ENCODE measurements at regions not wholly inside any gene's neighbourhood (a gene's known extent, or its start where the extent isn't known, plus 50 kb on each side); places are given as distances from the start of the nearest gene placed in this dataset.
"Not testable (repeated sequence)": the region's sequence is repeated elsewhere in the genome, so short reads cannot be mapped to it uniquely, and the experiment has no call there.

- Histone ChIP-seq H3K27ac (no peak overlapping the region), H3K4me3 (no peak overlapping the region), H3K36me3 (no peaks in the 10 kb centered on the region), H3K4me1 (no peaks in the 10 kb centered on the region), H3K27me3 (no peaks in the 10 kb centered on the region), H3K9me3 (no peaks in the 10 kb centered on the region)
- intact Hi-C loops (cut with DNase I) = no loop called here
- DNase-seq = no peak
- WGBS, 2 donors = 87 to 92% methylated on average over 17 of the region's 17 CpGs
- TF ChIP-seq EP300 (IDR thresholded peaks at IDR 0.05) (no peak), POLR2AphosphoS5 (IDR thresholded peaks at IDR 0.05) (no peak), CTCF (IDR thresholded peaks at IDR 0.05) (no peak), POLR2A (IDR thresholded peaks at IDR 0.05) (no peak)
Observed at GRCh38 chr10:124168991-124169802, 75.8 kb upstream of the CHST15 start.

- 90 to 91% methylated on average over 5 of the region's 5 CpGs for WGBS, 2 donors
- TF ChIP-seq POLR2AphosphoS5 (IDR thresholded peaks at IDR 0.05) (no peak), EP300 (IDR thresholded peaks at IDR 0.05) (no peak), POLR2A (IDR thresholded peaks at IDR 0.05) (no peak), CTCF (IDR thresholded peaks at IDR 0.05) (no peak)
- intact Hi-C loops (cut with DNase I) = no loop called here
- Histone ChIP-seq H3K9me3 (no peaks in the 10 kb centered on the region), H3K27me3 (no peaks in the 10 kb centered on the region), H3K4me1 (no peaks in the 10 kb centered on the region), H3K36me3 (no peaks in the 10 kb centered on the region), H3K4me3 (no peak overlapping the region), H3K27ac (no peak overlapping the region)
- no peak for DNase-seq
Observed at GRCh38 chr10:124168581-124168980, 75.2 kb upstream of the CHST15 start.

- H3K36me3 ChIP-seq; DNase-seq; H3K27me3 ChIP-seq; H3K4me3 ChIP-seq; intact Hi-C loops (cut with DNase I); H3K9me3 ChIP-seq; H3K27ac ChIP-seq; H3K4me1 ChIP-seq: not testable (repeated sequence)
- WGBS, 2 donors = 91 to 96% methylated on average over 5 of the region's 5 CpGs
Observed at GRCh38 chr10:124167925-124168324, 74.5 kb upstream of the CHST15 start.

GRCh38 chr10:124166431-124167125 is 73.2 kb upstream of the CHST15 start:
- Histone ChIP-seq H3K9me3 (no peaks in the 10 kb centered on the region), H3K27me3 (no peaks in the 10 kb centered on the region), H3K4me1 (no peaks in the 10 kb centered on the region), H3K36me3 (no peaks in the 10 kb centered on the region), H3K27ac (no peak overlapping the region), H3K4me3 (no peak overlapping the region)
- peak; percentile 29 for DNase-seq
- intact Hi-C loops (cut with DNase I) = no loop called here
- WGBS, 2 donors = 87 to 90% methylated on average over 20 of the region's 20 CpGs
- no peak for TF ChIP-seq POLR2A (IDR thresholded peaks at IDR 0.05)
- TF ChIP-seq EP300 (IDR thresholded peaks at IDR 0.05) = no peak
- no peak for TF ChIP-seq CTCF (IDR thresholded peaks at IDR 0.05)
- TF ChIP-seq POLR2AphosphoS5 (IDR thresholded peaks at IDR 0.05) = no peak

GRCh38 chr10:124165827-124166226 is 72.4 kb upstream of the CHST15 start:
- TF ChIP-seq POLR2A (IDR thresholded peaks at IDR 0.05) = no peak
- Histone ChIP-seq H3K36me3 (no peaks in the 10 kb centered on the region), H3K27ac (no peak overlapping the region), H3K4me3 (no peak overlapping the region), H3K9me3 (no peaks in the 10 kb centered on the region), H3K4me1 (no peaks in the 10 kb centered on the region), H3K27me3 (no peaks in the 10 kb centered on the region)
- WGBS, 2 donors = 85 to 93% methylated on average over 3 of the region's 3 CpGs
- intact Hi-C loops (cut with DNase I) = no loop called here
- DNase-seq = peak; percentile 11

Measured in sigmoid colon (tissue), 6 donors.